Parathyroid adenoma (tissue), 2 donors: ENCODE measurements at regions not wholly inside any gene's neighbourhood (a gene's known extent, or its start where the extent isn't known, plus 50 kb on each side); places are given as distances from the start of the nearest gene placed in this dataset.

ENCODE experiments used
- H2AFZ ChIP-seq: fragments of 300-600 bp; sonication (generic); one replicate; pipeline ENCODE4 v1.7.0; 2017; ENCODE audit warnings: antibody characterized with exemption, mild to moderate bottlenecking
- H3K27ac ChIP-seq: fragments of 300-600 bp; sonication (generic); one replicate; pipeline ENCODE4 v1.7.0; 2017
- H3K27me3 ChIP-seq: fragments of 300-600 bp; sonication (generic); one replicate; pipeline ENCODE4 v1.7.0; 2017; ENCODE audit warnings: low read length; ENCODE audit not compliant: control insufficient read depth, insufficient read depth
- H3K36me3 ChIP-seq: fragments of 300-600 bp; sonication (generic); one replicate; pipeline ENCODE4 v1.7.0; 2017; ENCODE audit warnings: low read length; ENCODE audit not compliant: control insufficient read depth, insufficient read depth
- H3K4me1 ChIP-seq: fragments of 300-600 bp; sonication (generic); one replicate; pipeline ENCODE4 v1.7.0; 2017; ENCODE audit warnings: control low read depth
- H3K4me2 ChIP-seq: fragments of 300-600 bp; sonication (generic); one replicate; pipeline ENCODE4 v1.7.0; 2017; ENCODE audit warnings: low read length
- H3K4me3 ChIP-seq: fragments of 300-600 bp; sonication (generic); one replicate; pipeline ENCODE4 v1.7.0; 2017; ENCODE audit warnings: low read depth, low read length
- H3K79me2 ChIP-seq: fragments of 300-600 bp; sonication (generic); one replicate; pipeline ENCODE4 v1.7.0; 2017; ENCODE audit warnings: control low read depth
- H3K9ac ChIP-seq: fragments of 300-600 bp; sonication (generic); one replicate; pipeline ENCODE4 v1.7.0; 2017; ENCODE audit warnings: mild to moderate bottlenecking
- H3K9me3 ChIP-seq: fragments of 300-600 bp; sonication (generic); one replicate; pipeline ENCODE4 v1.7.0; 2017; ENCODE audit warnings: low read length; ENCODE audit not compliant: control insufficient read depth
- CTCF ChIP-seq: fragments of 300-600 bp; sonication (generic); IDR thresholded peaks from one replicate; pipeline ENCODE4 v1.7.0; 2017; ENCODE audit warnings: antibody characterized with exemption, mild to moderate bottlenecking
- donor health status: primary hyperparathyroidism.

GRCh38 chr18:24840051-24840450 lies 379.6 kb downstream of the HRH4 start:
- Histone ChIP-seq H3K4me3 (no peak overlapping the region), H3K4me1 (no peaks in the 10 kb centered on the region), H3K79me2 (no peaks in the 10 kb centered on the region), H3K27me3 (no peaks in the 10 kb centered on the region), H3K27ac (no peak overlapping the region), H3K9ac (no peak overlapping the region), H2AFZ (no peak overlapping the region), H3K4me2 (no peak overlapping the region), H3K36me3 (no peaks in the 10 kb centered on the region), H3K9me3 (no peaks in the 10 kb centered on the region)
- TF ChIP-seq CTCF: no peak

- Histone ChIP-seq H3K4me2 (no peak overlapping the region), H3K27ac (no peak overlapping the region), H2AFZ (no peak overlapping the region), H3K9me3 (no peaks in the 10 kb centered on the region), H3K4me3 (no peak overlapping the region), H3K27me3 (no peaks in the 10 kb centered on the region), H3K79me2 (no peaks in the 10 kb centered on the region), H3K36me3 (no peaks in the 10 kb centered on the region), H3K9ac (no peak overlapping the region), H3K4me1 (no peaks in the 10 kb centered on the region)
- no peak for TF ChIP-seq CTCF
Observed at GRCh38 chr18:24840640-24841039, 380.2 kb downstream of the HRH4 start.

- Histone ChIP-seq H3K9me3 (no peaks in the 10 kb centered on the region), H3K4me3 (no peak overlapping the region), H2AFZ (no peak overlapping the region), H3K79me2 (no peaks in the 10 kb centered on the region), H3K9ac (no peak overlapping the region), H3K36me3 (no peaks in the 10 kb centered on the region), H3K4me2 (no peak overlapping the region), H3K27me3 (no peaks in the 10 kb centered on the region), H3K27ac (no peak overlapping the region), H3K4me1 (no peaks in the 10 kb centered on the region)
- TF ChIP-seq CTCF: no peak
Observed at GRCh38 chr18:24841536-24841935, 381.1 kb downstream of the HRH4 start.

- Histone ChIP-seq H3K27me3 (no peaks in the 10 kb centered on the region), H3K4me1 (no peaks in the 10 kb centered on the region), H3K36me3 (no peaks in the 10 kb centered on the region), H3K4me2 (no peak overlapping the region), H3K9ac (no peak overlapping the region), H3K4me3 (no peak overlapping the region), H3K9me3 (no peaks in the 10 kb centered on the region), H3K27ac (no peak overlapping the region), H3K79me2 (no peaks in the 10 kb centered on the region), H2AFZ (no peak overlapping the region)
- TF ChIP-seq CTCF: no peak
Observed at GRCh38 chr18:24843123-24843522, 382.7 kb downstream of the HRH4 start.

GRCh38 chr18:24846138-24846537 lies 385.7 kb downstream of the HRH4 start:
- no peaks in the 10 kb centered on the region for H3K79me2 ChIP-seq
- H3K36me3 ChIP-seq: no peaks in the 10 kb centered on the region
- no peak overlapping the region for H3K9ac ChIP-seq
- no peak overlapping the region for H3K4me2 ChIP-seq
- H3K9me3 ChIP-seq: no peaks in the 10 kb centered on the region
- no peak overlapping the region for H3K4me3 ChIP-seq
- H3K4me1 ChIP-seq: no peaks in the 10 kb centered on the region
- H3K27ac ChIP-seq: no peak overlapping the region
- TF ChIP-seq CTCF: no peak
- no peaks in the 10 kb centered on the region for H3K27me3 ChIP-seq
- H2AFZ ChIP-seq: no peak overlapping the region
